Bronchial epithelial cell (primary cell): ENCODE measurements at regions not wholly inside any gene's neighbourhood (a gene's known extent, or its start where the extent isn't known, plus 50 kb on each side); places are given as distances from the start of the nearest gene placed in this dataset.

Experiments used
- DNase-seq: peaks from one replicate; pipeline ENCODE4 v3.0.0-alpha.2; 2010; ENCODE audit warnings: low read depth
- FAIRE-seq: peaks from 2 replicates; lab custom pipeline; 2011; peaks lifted over from hg19 to GRCh38; lab: Jason Lieb, UNC
- H3K27me3 ChIP-seq: 2 replicates; pipeline ENCODE4 v1.5.1; 2011; ENCODE audit warnings: low read length; ENCODE audit not compliant: control insufficient read depth, insufficient read depth
- H3K36me3 ChIP-seq: 2 replicates; pipeline ENCODE4 v1.5.1; 2011; ENCODE audit warnings: low read length; ENCODE audit not compliant: control insufficient read depth, insufficient read depth
- H3K4me3 ChIP-seq: 2 replicates; pipeline ENCODE4 v1.5.1; 2011; ENCODE audit warnings: mild to moderate bottlenecking, low read depth, low read length, control low read depth
- TF ChIP-seq, protein P1 (sequence below): IDR thresholded peaks from 2 replicates; pipeline ENCODE4 v1.5.1; 2011; ENCODE audit warnings: mild to moderate bottlenecking, moderate library complexity, low read length, control low read depth, inconsistent platforms; ENCODE audit not compliant: insufficient read depth, severe bottlenecking

DNA sequence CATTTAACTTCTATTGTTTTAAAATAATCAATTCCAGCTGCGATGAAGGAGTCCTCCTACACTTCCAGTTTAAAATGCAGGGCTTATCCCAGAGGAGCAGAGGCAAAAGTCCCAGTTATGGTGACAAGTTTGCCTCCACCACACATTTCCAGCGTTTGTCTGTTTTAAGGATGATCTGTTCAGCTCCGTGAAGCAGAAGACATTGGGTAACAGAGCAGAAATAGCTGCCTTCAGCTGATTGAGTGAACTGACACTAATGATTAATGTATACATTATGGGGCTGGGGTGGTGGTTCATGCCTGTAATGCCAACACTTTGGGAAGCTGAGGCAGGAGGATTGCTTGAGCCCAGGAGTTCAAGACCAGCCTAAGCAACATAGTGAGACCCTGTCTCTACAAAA, 127.6 kb downstream of the HSD17B3 start:
- TF ChIP-seq, protein P1, sequence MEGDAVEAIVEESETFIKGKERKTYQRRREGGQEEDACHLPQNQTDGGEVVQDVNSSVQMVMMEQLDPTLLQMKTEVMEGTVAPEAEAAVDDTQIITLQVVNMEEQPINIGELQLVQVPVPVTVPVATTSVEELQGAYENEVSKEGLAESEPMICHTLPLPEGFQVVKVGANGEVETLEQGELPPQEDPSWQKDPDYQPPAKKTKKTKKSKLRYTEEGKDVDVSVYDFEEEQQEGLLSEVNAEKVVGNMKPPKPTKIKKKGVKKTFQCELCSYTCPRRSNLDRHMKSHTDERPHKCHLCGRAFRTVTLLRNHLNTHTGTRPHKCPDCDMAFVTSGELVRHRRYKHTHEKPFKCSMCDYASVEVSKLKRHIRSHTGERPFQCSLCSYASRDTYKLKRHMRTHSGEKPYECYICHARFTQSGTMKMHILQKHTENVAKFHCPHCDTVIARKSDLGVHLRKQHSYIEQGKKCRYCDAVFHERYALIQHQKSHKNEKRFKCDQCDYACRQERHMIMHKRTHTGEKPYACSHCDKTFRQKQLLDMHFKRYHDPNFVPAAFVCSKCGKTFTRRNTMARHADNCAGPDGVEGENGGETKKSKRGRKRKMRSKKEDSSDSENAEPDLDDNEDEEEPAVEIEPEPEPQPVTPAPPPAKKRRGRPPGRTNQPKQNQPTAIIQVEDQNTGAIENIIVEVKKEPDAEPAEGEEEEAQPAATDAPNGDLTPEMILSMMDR = no peak
- no peak for FAIRE-seq

DNA sequence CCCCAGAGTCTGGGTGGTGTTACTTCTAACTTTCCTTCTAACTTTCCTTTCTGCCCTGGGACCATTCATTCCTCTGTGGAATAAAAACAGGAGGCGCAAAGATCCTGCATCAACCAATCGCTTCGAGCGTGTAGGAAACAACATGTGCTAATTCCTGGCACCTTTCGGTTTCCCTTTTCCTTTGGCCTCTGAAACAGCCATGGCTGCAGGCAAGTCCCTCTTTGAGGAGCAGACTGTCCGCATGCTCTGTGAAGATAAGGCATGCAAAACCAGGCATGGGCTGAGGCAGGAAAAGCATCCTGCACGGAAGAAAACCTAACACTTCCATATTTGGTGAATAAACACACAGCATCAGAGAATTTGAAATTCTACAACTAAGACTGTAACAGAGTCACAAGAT, 128.3 kb downstream of the HSD17B3 start:
- Histone ChIP-seq H3K4me3 (no peak overlapping the region), H3K36me3 (no peaks in the 10 kb centered on the region), H3K27me3 (peaks cover 2% of the 10 kb centered on the region)
- TF ChIP-seq, protein P1 = no peak
- FAIRE-seq (no peak), DNase-seq (no peak)

More for the DNA sequence above, 127.6 kb downstream of the HSD17B3 start:
- DNase-seq = no peak
- H3K27me3 ChIP-seq = peaks cover 2% of the 10 kb centered on the region
- no peaks in the 10 kb centered on the region for H3K36me3 ChIP-seq
- H3K4me3 ChIP-seq = no peak overlapping the region

DNA sequence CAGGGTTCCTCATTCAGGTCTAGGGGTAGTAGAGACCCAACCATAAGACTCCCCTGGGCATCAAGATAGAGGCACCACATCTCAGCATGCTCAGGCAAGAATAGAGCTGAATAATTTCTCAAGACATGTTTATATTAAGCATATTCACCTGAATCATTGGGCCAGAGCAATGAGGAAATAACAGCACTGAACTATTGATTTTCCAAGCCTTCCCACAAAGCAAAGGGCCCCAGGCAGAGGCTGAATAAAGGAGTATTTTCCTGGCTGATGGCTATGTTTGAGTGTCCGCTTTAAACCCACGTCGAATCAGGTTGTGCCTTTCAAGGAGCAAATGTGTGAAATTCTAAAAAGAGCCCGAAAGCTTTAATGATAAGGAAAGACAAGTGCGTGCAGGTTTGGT, 129.2 kb downstream of the HSD17B3 start:
- Histone ChIP-seq H3K27me3 (peaks cover 2% of the 10 kb centered on the region), H3K36me3 (no peaks in the 10 kb centered on the region), H3K4me3 (no peak overlapping the region)
- TF ChIP-seq, protein P1 = no peak
- DNase-seq (peak; percentile 70), FAIRE-seq (no peak)

DNA sequence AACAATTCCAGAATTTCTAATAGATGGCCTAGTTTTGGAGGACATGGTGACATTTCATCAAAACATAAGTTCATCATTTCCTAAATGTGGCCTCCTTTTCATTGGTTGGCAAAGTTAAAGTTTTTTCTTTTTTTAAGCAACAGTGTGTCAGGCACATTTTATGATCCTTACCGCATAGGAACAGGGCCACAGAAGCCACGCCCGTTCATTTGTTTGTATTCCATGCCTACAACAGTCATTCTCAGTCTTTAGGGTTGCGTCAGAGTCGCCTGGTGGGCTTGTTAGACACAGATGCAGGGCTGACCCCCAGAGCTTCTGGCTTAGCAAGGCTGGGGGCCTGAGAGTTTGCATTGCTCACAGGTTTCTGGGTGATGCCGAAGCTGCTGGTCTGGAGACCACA, 130.2 kb downstream of the HSD17B3 start:
- DNase-seq = no peak
- FAIRE-seq = no peak
- peaks cover 2% of the 10 kb centered on the region for H3K27me3 ChIP-seq

DNA sequence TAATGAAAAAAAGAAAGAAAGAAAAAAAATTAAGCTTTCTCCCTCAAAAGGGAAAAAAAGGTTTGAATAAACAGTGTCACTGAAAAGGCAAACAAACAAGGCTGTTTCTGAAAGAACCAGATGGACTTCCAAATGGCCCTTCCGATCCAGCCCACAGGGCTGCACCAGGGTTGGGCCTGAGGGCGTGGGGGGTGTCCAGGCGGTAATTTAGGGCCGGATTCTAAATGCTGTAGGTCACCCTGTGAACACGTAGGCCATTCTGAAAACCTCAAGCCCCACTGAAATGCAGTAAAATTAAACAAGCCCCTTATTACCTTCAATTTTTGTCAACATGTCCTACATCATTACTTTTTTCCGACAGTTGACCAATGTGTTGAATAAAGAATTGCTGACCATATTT, 132.1 kb downstream of the HSD17B3 start:
- H3K4me3 ChIP-seq = no peak overlapping the region
- no peaks in the 10 kb centered on the region for H3K36me3 ChIP-seq
- no peak for DNase-seq
- H3K27me3 ChIP-seq = peaks cover 2% of the 10 kb centered on the region
- FAIRE-seq = no peak
- TF ChIP-seq, protein P1 = no peak

More for the DNA sequence above, 130.2 kb downstream of the HSD17B3 start:
- TF ChIP-seq, protein P1 = no peak
- Histone ChIP-seq H3K4me3 (no peak overlapping the region), H3K36me3 (no peaks in the 10 kb centered on the region)

DNA sequence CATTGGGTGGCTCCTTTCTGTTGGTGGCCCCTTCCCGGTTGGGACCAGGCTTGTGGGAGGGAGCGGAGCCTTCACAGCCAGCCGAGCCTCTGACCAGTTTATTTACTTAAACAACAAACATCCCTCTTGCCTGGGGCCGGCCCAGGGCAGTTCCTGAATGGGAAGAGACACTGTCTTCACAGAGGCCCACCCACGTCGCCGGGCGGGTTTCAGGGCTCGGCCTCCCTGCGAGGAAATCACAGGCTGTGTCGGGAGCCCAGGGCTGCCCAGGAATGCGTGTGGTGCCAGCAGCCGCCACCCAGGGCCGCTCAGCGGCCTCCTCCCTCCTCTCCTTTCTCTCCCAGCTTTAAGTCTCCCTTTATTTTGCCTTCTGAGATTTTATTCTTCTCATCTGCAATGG, 132.5 kb downstream of the HSD17B3 start:
- DNase-seq (no peak), FAIRE-seq (no peak)
- Histone ChIP-seq H3K27me3 (peaks cover 2% of the 10 kb centered on the region), H3K4me3 (no peak overlapping the region), H3K36me3 (no peaks in the 10 kb centered on the region)
- TF ChIP-seq, protein P1 = no peak
